ENCODE measurements at regions not wholly inside any gene's neighbourhood (a gene's known extent, or its start where the extent isn't known, plus 50 kb on each side); places are given as distances from the start of the nearest gene placed in this dataset.
"Not testable (repeated sequence)": the region's sequence is repeated elsewhere in the genome, so short reads cannot be mapped to it uniquely, and the experiment has no call there.

GRCh38 chr15:79574431-79575273 lies 142.5 kb downstream of the MINAR1 start:
- H3K27ac ChIP-seq (ENCODE audit: low read depth, low read length); H4K8ac ChIP-seq (ENCODE audit: extremely low read depth, insufficient read depth, low read length); DNase-seq (ENCODE audit: low read depth in 1 of 2, low spot score in 2 of 2); H3K14ac ChIP-seq (ENCODE audit: insufficient read length); H3K4ac ChIP-seq (replicated peaks; ENCODE audit: insufficient read length, low read depth, low read length); H4K20me1 ChIP-seq (replicated peaks in 1 of 2; ENCODE audit: control insufficient read depth in 1 of 2, insufficient read depth in 2 of 2, low read length in 2 of 2); H2BK15ac ChIP-seq (ENCODE audit: low read length); H2BK120ac ChIP-seq (replicated peaks; ENCODE audit: low read depth, low read length); H3K27me3 ChIP-seq (replicated peaks in 1 of 4; ENCODE audit: control insufficient read depth in 3 of 4, extremely low read depth in 1 of 4, insufficient read depth in 3 of 4, low read length in 3 of 4); H3K23ac ChIP-seq (ENCODE audit: insufficient read length); H2BK12ac ChIP-seq (ENCODE audit: low read depth, low read length); H3K9ac ChIP-seq (replicated peaks in 1 of 4; ENCODE audit: extremely low read depth in 1 of 4, low read depth in 3 of 4, low read length in 3 of 4); H3K4me2 ChIP-seq (ENCODE audit: insufficient read depth in 1 of 2, low read depth in 2 of 2, low read length in 2 of 2); H2AK5ac ChIP-seq (ENCODE audit: low read depth, low read length); H3K56ac ChIP-seq (replicated peaks; ENCODE audit: insufficient read length, low read depth, low read length); H3K79me2 ChIP-seq (ENCODE audit: control insufficient read depth in 1 of 2, insufficient read depth in 2 of 2, low read length in 2 of 2); FAIRE-seq; H3K18ac ChIP-seq (ENCODE audit: extremely low read depth, low read length); H3K79me1 ChIP-seq (ENCODE audit: low read depth, low read length); H3K4me1 ChIP-seq (replicated peaks in 1 of 4; ENCODE audit: control insufficient read depth in 3 of 4, insufficient read depth in 4 of 4, low read length in 3 of 4); H3K23me2 ChIP-seq (ENCODE audit: low read depth, low read length); H2BK20ac ChIP-seq (ENCODE audit: low read length); H3K9me3 ChIP-seq (ENCODE audit: insufficient read depth in 2 of 2, low read depth in 1 of 2, low read length in 1 of 2); H3K4me3 ChIP-seq (ENCODE audit: extremely low read depth in 1 of 4, insufficient read depth in 2 of 4, low read depth in 3 of 4, low read length in 4 of 4); H4K5ac ChIP-seq (ENCODE audit: insufficient read length, low read depth, low read length); H3K36me3 ChIP-seq (ENCODE audit: control insufficient read depth in 2 of 4, insufficient read depth in 4 of 4, low read length in 3 of 4); H2AFZ ChIP-seq (ENCODE audit: low read length); H4K91ac ChIP-seq (replicated peaks; ENCODE audit: insufficient read length, low read length); POLR2A ChIA-PET (ENCODE audit: partially characterized antibody); H2BK5ac ChIP-seq (ENCODE audit: low read depth, low read length): not testable (repeated sequence)
- 85% methylated on average over 2 of the region's 2 CpGs; no CpG with 5 or more reads in 1 of the 2 experiments for WGBS, 2 experiments (ENCODE audit: extremely low coverage in 1 of 2, insufficient coverage in 1 of 2, insufficient read length in 1 of 2, insufficient replicate concordance in 2 of 2, low coverage in 1 of 2, low lambda C conversion rate in 2 of 2, missing lambda C conversion rate in 1 of 2)
- CTCF ChIA-PET (ENCODE audit: partially characterized antibody) = interaction anchor here (1.1 to 6.5 kb wide), 7 partner anchors 11 to 237 kb away, joined by 3 to 35 read pairs (median 3); no protein-coding TSS in a partner anchor

All from H1 (cell line).